Progenitor cell of endocrine pancreas (in vitro differentiated cells): ENCODE measurements at regions not wholly inside any gene's neighbourhood (a gene's known extent, or its start where the extent isn't known, plus 50 kb on each side); places are given as distances from the start of the nearest gene placed in this dataset.

Experiments used
- DNase-seq: peaks from one replicate; pipeline ENCODE4 v3.0.0; 2021; ENCODE audit warnings: low spot score; ENCODE audit not compliant: unreplicated experiment
- H3K27ac Mint-ChIP-seq: 2 replicates; pipeline ENCODE4 v1.8.0; 2021; ENCODE audit warnings: mild to moderate bottlenecking, moderate library complexity, mixed read lengths
- H3K27me3 Mint-ChIP-seq: 2 replicates; pipeline ENCODE4 v1.8.0; 2021; ENCODE audit warnings: mixed read lengths
- H3K36me3 Mint-ChIP-seq: 2 replicates; pipeline ENCODE4 v1.8.0; 2022; ENCODE audit warnings: mixed read lengths; ENCODE audit not compliant: insufficient read depth
- H3K4me1 Mint-ChIP-seq: 2 replicates; pipeline ENCODE4 v1.8.0; 2021; ENCODE audit warnings: low read depth, mixed read lengths
- H3K4me3 Mint-ChIP-seq: 2 replicates; pipeline ENCODE4 v1.8.0; 2021; ENCODE audit warnings: low read depth, mild to moderate bottlenecking, moderate library complexity, mixed read lengths
- H3K9me3 Mint-ChIP-seq: 2 replicates; pipeline ENCODE4 v1.8.0; 2021; ENCODE audit warnings: low read depth, mixed read lengths
- CTCF ChIP-seq: fragments of 200-600 bp; sonication (generic); IDR thresholded peaks from one replicate; pipeline ENCODE4 v1.5.0; 2021; ENCODE audit warnings: antibody characterized with exemption, mild to moderate bottlenecking; ENCODE audit not compliant: unreplicated experiment

- Mint-ChIP-seq H3K27me3 (no peaks in the 10 kb centered on the region), H3K36me3 (no peaks in the 10 kb centered on the region), H3K9me3 (peaks cover 5% of the 10 kb centered on the region), H3K4me3 (no peak overlapping the region), H3K4me1 (no peaks in the 10 kb centered on the region), H3K27ac (no peak overlapping the region)
- no peak for DNase-seq
- TF ChIP-seq CTCF = no peak
Observed at GRCh38 chr11:128236506-128237498, 350.6 kb downstream of the ETS1 start.

- no peaks in the 10 kb centered on the region for H3K4me1 Mint-ChIP-seq
- DNase-seq = no peak
- no peak overlapping the region for H3K27ac Mint-ChIP-seq
- peaks cover 5% of the 10 kb centered on the region for H3K9me3 Mint-ChIP-seq
- no peaks in the 10 kb centered on the region for H3K27me3 Mint-ChIP-seq
- no peak overlapping the region for H3K4me3 Mint-ChIP-seq
- TF ChIP-seq CTCF = no peak
- no peaks in the 10 kb centered on the region for H3K36me3 Mint-ChIP-seq
Observed at GRCh38 chr11:128235958-128236357, 351.4 kb downstream of the ETS1 start.

- H3K4me3 Mint-ChIP-seq = no peak overlapping the region
- no peaks in the 10 kb centered on the region for H3K36me3 Mint-ChIP-seq
- no peak for TF ChIP-seq CTCF
- H3K4me1 Mint-ChIP-seq = no peaks in the 10 kb centered on the region
- peaks cover 5% of the 10 kb centered on the region for H3K9me3 Mint-ChIP-seq
- no peak for DNase-seq
- H3K27me3 Mint-ChIP-seq = no peaks in the 10 kb centered on the region
- H3K27ac Mint-ChIP-seq = no peak overlapping the region
Observed at GRCh38 chr11:128235426-128235825, 351.9 kb downstream of the ETS1 start.

- DNase-seq = no peak
- Mint-ChIP-seq H3K27me3 (no peaks in the 10 kb centered on the region), H3K27ac (no peak overlapping the region), H3K36me3 (no peaks in the 10 kb centered on the region), H3K4me3 (no peak overlapping the region), H3K9me3 (peaks cover 5% of the 10 kb centered on the region), H3K4me1 (no peaks in the 10 kb centered on the region)
- no peak for TF ChIP-seq CTCF
Observed at GRCh38 chr11:128234143-128234542, 353.2 kb downstream of the ETS1 start.

- no peak for TF ChIP-seq CTCF
- Mint-ChIP-seq H3K4me3 (no peak overlapping the region), H3K27me3 (no peaks in the 10 kb centered on the region), H3K36me3 (no peaks in the 10 kb centered on the region), H3K4me1 (no peaks in the 10 kb centered on the region), H3K27ac (no peak overlapping the region), H3K9me3 (peaks cover 1% of the 10 kb centered on the region)
- no peak for DNase-seq
Observed at GRCh38 chr11:128232588-128232987, 354.8 kb downstream of the ETS1 start.
